A673 (cell line): ENCODE measurements at regions not wholly inside any gene's neighbourhood (a gene's known extent, or its start where the extent isn't known, plus 50 kb on each side); places are given as distances from the start of the nearest gene placed in this dataset.

Source experiments
- BruUV-seq: library from RNA; stranded (reverse); fragments of 400-500 nt; replicated peaks from 2 replicates; lab custom pipeline; 2021; lab: Mats Ljungman, UMichigan
- CTCF ChIA-PET: fragments of 300-600 bp; sonication (Branson Sonifier 250); formaldehyde crosslinking; loops from one replicate; lab custom pipeline; 2022; ENCODE audit warnings: antibody characterized with exemption; lab: Charles Lee
- POLR2A ChIA-PET: fragments of 300-600 bp; sonication (Branson Sonifier 250); formaldehyde crosslinking; loops from one replicate; lab custom pipeline; 2022; ENCODE audit warnings: antibody characterized with exemption; ENCODE audit not compliant: low non-redundant PET; lab: Charles Lee
- DNase-seq: peaks from one replicate; pipeline ENCODE4 v3.0.0-alpha.2; 2015; ENCODE audit warnings: low spot score
- H3K27ac ChIP-seq: fragments of 200-600 bp; sonication (generic); 2 replicates; pipeline ENCODE4 v1.5.1; 2016; ENCODE audit warnings: mixed run types, low read depth, mild to moderate bottlenecking, mixed read lengths, antibody characterized with exemption, low read length; ENCODE audit not compliant: poor library complexity, severe bottlenecking
- H3K27me3 ChIP-seq: fragments of 200-600 bp; sonication (generic); replicated peaks from 2 replicates; pipeline ENCODE4 v1.6.1; 2017; ENCODE audit warnings: mixed run types, low read depth, mild to moderate bottlenecking, mixed read lengths, antibody characterized with exemption, low read length; ENCODE audit not compliant: insufficient read depth, poor library complexity
- H3K36me3 ChIP-seq: fragments of 200-600 bp; sonication (generic); 2 replicates; pipeline ENCODE4 v1.6.1; 2016; ENCODE audit warnings: mixed run types, mild to moderate bottlenecking, mixed read lengths, antibody characterized with exemption, low read length; ENCODE audit not compliant: insufficient read depth, poor library complexity, severe bottlenecking
- H3K4me1 ChIP-seq: fragments of 200-600 bp; sonication (generic); 2 replicates; pipeline ENCODE4 v1.6.1; 2017; ENCODE audit warnings: mixed run types, mild to moderate bottlenecking, mixed read lengths, antibody characterized with exemption, low read length; ENCODE audit not compliant: insufficient read depth, poor library complexity, severe bottlenecking
- H3K4me3 ChIP-seq: fragments of 200-600 bp; sonication (generic); 2 replicates; pipeline ENCODE4 v1.5.1; 2016; ENCODE audit warnings: low read depth, mixed run types, mild to moderate bottlenecking, mixed read lengths, low read length; ENCODE audit not compliant: poor library complexity, severe bottlenecking
- H3K9me3 ChIP-seq: fragments of 200-600 bp; sonication (generic); 2 replicates; pipeline ENCODE4 v1.6.1; 2016; ENCODE audit warnings: mixed run types, low read depth, mild to moderate bottlenecking, mixed read lengths, antibody characterized with exemption, low read length; ENCODE audit not compliant: poor library complexity, severe bottlenecking
- EZH2 ChIP-seq: fragments of 200-600 bp; sonication (generic); IDR thresholded peaks from 2 replicates; pipeline ENCODE4 v1.6.1; 2017; ENCODE audit warnings: borderline replicate concordance, low read depth, mild to moderate bottlenecking, mixed read lengths, antibody characterized with exemption, low read length; ENCODE audit not compliant: poor library complexity, severe bottlenecking
- intact Hi-C: fragments of 100-400 bp; cut with micrococcal nuclease; formaldehyde crosslinking; loops from one replicate; pipeline ENCODE4 v1.10.0; 2022; ENCODE audit not compliant: unreplicated experiment
- TF ChIP-seq, protein P1 (sequence below): fragments of 300-800, 200-600 bp; sonication (generic); conservative IDR thresholded peaks from 2 replicates; pipeline ENCODE4 v1.5.1; 2017; ENCODE audit warnings: low read depth, mild to moderate bottlenecking, antibody characterized with exemption, low read length, moderate library complexity, mixed read lengths

DNA sequence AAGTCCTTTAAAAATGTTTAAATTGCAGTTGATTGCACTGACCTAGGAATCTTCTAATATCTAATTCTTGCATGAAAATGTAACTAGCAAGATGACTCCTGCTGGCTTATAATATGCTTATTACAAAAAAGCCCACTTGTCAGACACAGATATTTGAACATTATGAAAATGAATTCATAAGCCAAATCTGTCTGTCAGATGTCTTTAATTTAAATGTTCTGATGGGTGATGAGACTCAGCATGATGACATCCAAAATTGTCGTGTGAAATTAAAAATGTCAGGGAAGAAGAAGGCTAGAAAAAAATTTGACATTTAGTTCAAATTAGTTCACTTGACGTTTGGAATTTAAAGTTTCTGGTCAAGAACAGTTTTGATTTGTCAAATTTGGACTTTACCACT is 277.8 kb downstream of the PHF14 start:
- TF ChIP-seq, protein P1, sequence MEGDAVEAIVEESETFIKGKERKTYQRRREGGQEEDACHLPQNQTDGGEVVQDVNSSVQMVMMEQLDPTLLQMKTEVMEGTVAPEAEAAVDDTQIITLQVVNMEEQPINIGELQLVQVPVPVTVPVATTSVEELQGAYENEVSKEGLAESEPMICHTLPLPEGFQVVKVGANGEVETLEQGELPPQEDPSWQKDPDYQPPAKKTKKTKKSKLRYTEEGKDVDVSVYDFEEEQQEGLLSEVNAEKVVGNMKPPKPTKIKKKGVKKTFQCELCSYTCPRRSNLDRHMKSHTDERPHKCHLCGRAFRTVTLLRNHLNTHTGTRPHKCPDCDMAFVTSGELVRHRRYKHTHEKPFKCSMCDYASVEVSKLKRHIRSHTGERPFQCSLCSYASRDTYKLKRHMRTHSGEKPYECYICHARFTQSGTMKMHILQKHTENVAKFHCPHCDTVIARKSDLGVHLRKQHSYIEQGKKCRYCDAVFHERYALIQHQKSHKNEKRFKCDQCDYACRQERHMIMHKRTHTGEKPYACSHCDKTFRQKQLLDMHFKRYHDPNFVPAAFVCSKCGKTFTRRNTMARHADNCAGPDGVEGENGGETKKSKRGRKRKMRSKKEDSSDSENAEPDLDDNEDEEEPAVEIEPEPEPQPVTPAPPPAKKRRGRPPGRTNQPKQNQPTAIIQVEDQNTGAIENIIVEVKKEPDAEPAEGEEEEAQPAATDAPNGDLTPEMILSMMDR: no peak
- no peak for TF ChIP-seq EZH2
- no TSS peak for BruUV-seq
- Histone ChIP-seq H3K9me3 (no peaks in the 10 kb centered on the region), H3K4me3 (no peak overlapping the region), H3K27ac (no peak overlapping the region), H3K27me3 (peaks cover 6% of the 10 kb centered on the region), H3K4me1 (no peaks in the 10 kb centered on the region), H3K36me3 (no peaks in the 10 kb centered on the region)
- intact Hi-C loops: no loop called here
- no peak for DNase-seq
- POLR2A ChIA-PET: no interaction called here
- CTCF ChIA-PET: no interaction called here

DNA sequence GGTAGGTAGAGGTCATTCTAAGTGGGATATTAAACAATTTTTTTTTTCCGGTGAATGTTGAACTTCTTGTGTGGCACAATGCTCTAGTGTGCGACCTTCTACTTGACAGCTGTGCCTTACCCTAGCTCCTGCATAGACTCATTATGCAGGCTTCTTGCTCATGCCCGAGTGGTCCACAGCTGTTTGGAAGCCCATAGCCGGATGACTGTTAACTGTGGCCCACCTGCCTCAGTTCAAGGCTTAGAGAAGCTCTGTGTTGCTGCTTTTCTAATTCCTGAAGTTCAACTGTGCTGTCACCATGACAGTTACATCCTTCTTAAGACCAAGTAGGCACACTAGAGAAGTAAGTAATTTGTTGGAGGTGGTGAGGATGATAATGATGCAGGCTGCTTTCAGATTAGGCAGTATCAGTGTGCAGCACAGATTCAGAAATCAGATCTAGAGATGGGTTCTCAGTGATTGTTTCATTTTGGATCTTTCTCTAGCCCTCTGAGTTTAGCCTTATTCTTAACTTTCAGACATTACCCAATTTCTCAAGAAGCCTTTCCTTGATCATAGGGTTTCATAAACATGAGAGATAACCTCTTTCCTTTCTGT is 278.4 kb downstream of the PHF14 start:
- no peak for DNase-seq
- intact Hi-C loops: no loop called here
- Histone ChIP-seq H3K9me3 (no peaks in the 10 kb centered on the region), H3K4me3 (no peak overlapping the region), H3K27me3 (peaks cover 10% of the 10 kb centered on the region), H3K4me1 (no peaks in the 10 kb centered on the region), H3K27ac (no peak overlapping the region), H3K36me3 (no peaks in the 10 kb centered on the region)
- no TSS peak for BruUV-seq
- CTCF ChIA-PET: interaction anchor here (0.5 kb wide), 1 partner anchor 36 kb away, joined by 3 read pairs; no protein-coding TSS in a partner anchor
- POLR2A ChIA-PET: no interaction called here
- no peak for TF ChIP-seq EZH2
- TF ChIP-seq, protein P1: no peak

DNA sequence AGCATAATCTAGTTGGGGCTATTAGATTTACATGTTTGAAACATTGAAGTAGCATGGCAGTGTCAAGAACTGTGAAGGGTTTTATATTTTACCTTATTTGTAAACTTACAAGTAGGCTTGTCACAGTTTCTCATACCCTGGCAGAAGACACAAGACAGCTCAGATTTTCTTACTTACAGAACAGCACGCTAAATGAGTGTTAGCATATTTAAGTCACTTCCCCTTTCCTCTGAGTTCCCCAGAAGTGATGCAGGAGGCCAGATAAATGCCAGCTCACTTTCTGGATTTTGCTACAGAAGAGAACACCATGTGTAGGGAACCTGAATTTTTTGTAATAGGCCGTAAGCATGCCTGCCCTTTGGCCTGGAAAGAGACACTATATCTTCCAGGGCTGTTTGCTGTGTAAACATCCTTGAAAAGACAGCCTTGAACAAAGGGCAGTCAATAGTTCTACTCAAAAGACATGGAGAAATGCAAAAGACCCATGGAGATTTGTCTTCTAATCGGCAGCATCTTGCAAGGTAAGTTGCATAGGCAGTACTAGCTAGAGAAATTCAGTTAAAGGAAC is 279.1 kb downstream of the PHF14 start:
- Histone ChIP-seq H3K36me3 (no peaks in the 10 kb centered on the region), H3K9me3 (no peaks in the 10 kb centered on the region), H3K4me1 (no peaks in the 10 kb centered on the region), H3K27ac (no peak overlapping the region), H3K27me3 (peaks cover 10% of the 10 kb centered on the region), H3K4me3 (no peak overlapping the region)
- ChIA-PET POLR2A (no interaction called here), CTCF (interaction anchor here (0.5 kb wide), 1 partner anchor 37 kb away, joined by 3 read pairs; no protein-coding TSS in a partner anchor)
- BruUV-seq: no TSS peak
- DNase-seq: no peak
- TF ChIP-seq EZH2: no peak
- TF ChIP-seq, protein P1: no peak
- intact Hi-C loops: no loop called here
